ENCODE measurements at regions not wholly inside any gene's neighbourhood (a gene's known extent, or its start where the extent isn't known, plus 50 kb on each side); places are given as distances from the start of the nearest gene placed in this dataset.

- TF ChIP-seq POLR2A (IDR thresholded peaks at IDR 0.05; ENCODE audit: low read depth, low read length) = no peak
- no peak for TF ChIP-seq CTCF (conservative IDR thresholded peaks at IDR 0.05; ENCODE audit: low read depth, low read length)
- no peak for TF ChIP-seq MAZ (IDR thresholded peaks at IDR 0.05; ENCODE audit: borderline replicate concordance, low read depth, low read length)
- TF ChIP-seq RAD21 (IDR thresholded peaks at IDR 0.05; ENCODE audit: low read length) = no peak
- no peak for TF ChIP-seq MXI1 (IDR thresholded peaks at IDR 0.05; ENCODE audit: borderline replicate concordance, low read depth, low read length)
Observed at GRCh38 chr3:75320369-75320768, 343.8 kb upstream of the FRG2C start.

Measured in IMR-90 (cell line).